ENCODE measurements at regions not wholly inside any gene's neighbourhood (a gene's known extent, or its start where the extent isn't known, plus 50 kb on each side); places are given as distances from the start of the nearest gene placed in this dataset.
"Not testable (repeated sequence)": the region's sequence is repeated elsewhere in the genome, so short reads cannot be mapped to it uniquely, and the experiment has no call there.

GRCh38 chr4:85018983-85019382 is 52.5 kb upstream of the WDFY3 start:
- no peak for DNase-seq (ENCODE audit: low read depth in 3 of 3, low spot score in 2 of 3)

DNA sequence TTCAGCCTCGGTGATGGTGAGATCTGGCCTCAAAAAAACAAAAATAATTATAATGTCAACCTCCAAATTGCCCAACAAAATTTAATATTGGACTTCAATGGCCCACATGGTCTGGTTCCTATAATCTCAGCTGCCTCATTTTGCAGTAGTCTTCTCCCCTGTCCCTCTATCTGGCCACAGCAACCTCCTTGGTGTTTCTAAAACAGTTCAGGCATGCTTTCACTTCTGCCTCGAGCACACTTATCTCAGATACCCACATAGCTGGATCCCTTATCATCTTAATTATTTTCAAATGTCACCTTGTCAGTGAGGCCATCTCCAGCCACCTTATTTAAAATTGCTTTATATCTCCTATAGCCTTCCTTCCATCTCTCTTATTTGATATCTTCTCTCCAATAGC is 52.9 kb upstream of the WDFY3 start:
- no peak for DNase-seq (ENCODE audit: low read depth in 3 of 3, low spot score in 2 of 3)

DNA sequence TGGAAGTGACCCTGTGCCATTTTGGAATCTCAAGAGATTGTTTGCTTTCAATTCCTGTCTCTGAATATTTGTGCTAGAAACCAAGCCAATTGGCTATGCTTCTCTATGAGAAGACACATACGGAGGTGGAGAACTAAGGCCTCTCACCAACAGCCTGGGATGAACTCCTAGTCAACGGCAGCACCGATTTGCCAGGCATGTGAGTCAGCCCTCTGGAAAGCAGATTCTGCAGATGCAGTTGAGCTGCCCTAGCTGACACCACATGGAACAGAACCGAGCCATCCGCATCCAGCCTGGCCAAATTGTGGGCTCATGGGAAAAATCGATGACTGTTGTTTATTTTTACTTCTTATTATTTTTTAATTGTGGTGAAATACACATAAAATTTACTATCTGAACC is 58.2 kb upstream of the WDFY3 start:
- DNase-seq (ENCODE audit: low read depth in 3 of 3, low spot score in 2 of 3), result no peak

GRCh38 chr4:85028910-85029309 is 62.4 kb upstream of the WDFY3 start:
- DNase-seq (ENCODE audit: low read depth in 3 of 3, low spot score in 2 of 3), result no peak

DNA sequence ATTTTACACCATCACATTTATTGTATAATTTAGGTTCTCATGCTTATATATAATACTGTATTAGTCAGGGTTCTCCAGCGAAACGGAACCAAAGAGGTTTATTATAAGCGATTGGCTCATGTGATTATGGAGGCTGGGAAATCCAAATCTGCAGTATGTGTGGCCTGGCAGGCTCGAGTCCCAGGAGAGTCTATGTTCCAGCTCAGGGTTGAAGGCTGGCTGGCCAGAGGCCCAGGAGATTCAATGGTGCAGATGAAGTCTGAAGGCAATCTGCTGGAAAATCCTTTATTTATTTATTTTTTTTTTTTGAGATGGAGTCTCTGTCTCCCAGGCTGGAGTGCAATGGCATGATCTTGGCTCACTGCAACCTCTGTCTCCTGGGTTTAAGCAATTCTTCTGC is 63.0 kb upstream of the WDFY3 start:
- no peak for DNase-seq (ENCODE audit: low read depth in 3 of 3, low spot score in 2 of 3)

DNA sequence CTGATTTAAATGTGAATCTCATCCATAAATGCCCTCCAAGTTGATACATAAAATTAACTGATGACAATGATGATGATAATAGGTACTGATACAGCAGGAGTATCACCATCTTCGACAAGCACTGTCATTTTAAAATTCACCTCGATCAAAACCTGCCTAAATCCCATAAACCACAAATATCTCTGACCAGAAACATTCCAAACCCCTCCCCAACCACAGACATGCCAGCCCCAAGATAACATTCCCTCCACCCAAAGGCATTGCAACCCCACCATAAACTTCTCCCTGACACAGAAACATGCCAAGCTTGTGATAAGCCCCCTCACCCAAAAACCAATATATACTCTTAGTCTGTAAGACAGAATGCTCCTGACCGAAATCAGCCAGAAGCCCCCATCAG is 63.7 kb upstream of the WDFY3 start:
- no peak for DNase-seq (ENCODE audit: low read depth in 3 of 3, low spot score in 2 of 3)

- DNase-seq (ENCODE audit: low read depth in 3 of 3, low spot score in 2 of 3), result not testable (repeated sequence)
Observed at GRCh38 chr4:85033838-85034237, 67.3 kb upstream of the WDFY3 start.

- no peak for DNase-seq (ENCODE audit: low read depth in 3 of 3, low spot score in 2 of 3)
Observed at GRCh38 chr4:85039526-85039925, 73.0 kb upstream of the WDFY3 start.

GRCh38 chr4:85043812-85044496 is 77.5 kb upstream of the WDFY3 start:
- not testable (repeated sequence) for DNase-seq (ENCODE audit: low read depth in 3 of 3, low spot score in 2 of 3)

DNA sequence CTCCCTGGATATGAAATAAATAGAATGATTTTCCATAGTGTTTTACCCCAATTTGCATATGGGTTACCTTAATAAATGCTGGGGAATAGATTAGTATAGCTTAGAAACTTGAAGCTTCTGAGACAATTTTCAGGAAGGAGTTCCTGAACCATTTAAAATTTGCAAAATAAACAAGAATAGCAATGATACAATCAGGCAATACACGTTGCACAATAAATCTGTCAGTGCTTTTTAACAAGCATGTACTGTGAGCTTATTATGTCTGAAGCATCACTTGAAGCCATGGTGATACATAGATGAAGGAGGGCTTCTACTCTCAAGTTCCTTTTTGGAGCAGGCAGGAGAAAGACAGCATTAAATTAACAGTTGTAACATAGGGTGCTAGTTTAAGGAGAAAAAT is 84.2 kb upstream of the WDFY3 start:
- no peak for DNase-seq (ENCODE audit: low read depth in 3 of 3, low spot score in 2 of 3)

DNA sequence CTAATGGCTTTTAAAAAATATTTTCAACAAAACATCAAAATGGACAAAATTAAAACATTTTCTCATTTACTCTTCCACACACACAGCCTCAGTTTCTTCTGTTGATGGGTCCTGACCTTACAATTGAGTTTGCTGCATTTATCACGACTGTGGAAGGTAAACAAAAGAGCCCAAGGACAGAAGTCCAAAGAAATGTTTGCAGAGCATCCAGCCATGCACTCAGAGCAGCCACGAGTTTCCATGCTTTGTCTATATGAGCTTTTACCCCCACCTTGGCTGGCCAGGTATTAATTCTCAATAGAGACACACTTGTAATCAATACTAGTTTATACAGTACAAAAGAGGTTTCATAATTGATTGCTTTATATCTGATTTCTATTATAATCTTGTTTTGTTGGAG is 85.0 kb upstream of the WDFY3 start:
- DNase-seq (ENCODE audit: low read depth in 3 of 3, low spot score in 2 of 3), result no peak

DNA sequence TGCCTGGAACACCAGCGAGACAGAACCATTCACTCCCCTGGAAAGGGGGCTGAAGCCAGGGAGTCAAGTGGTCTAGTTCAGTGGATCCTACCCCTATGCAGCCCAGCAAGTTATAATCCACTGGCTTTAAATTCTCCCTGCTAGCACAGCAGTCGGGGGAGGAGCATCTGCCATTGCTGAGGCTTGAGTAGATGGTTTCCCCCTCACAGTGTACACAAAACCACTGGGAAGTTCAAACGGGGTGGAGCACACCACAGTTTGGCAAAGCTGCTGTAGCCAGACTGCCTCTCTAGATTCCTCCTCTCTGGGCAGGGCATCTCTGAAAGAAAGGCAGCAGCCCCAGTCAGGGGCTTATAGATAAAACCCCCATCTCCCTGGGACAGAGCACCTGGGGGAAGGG is 88.4 kb upstream of the WDFY3 start:
- DNase-seq (ENCODE audit: low read depth in 3 of 3, low spot score in 2 of 3), result not testable (repeated sequence)

DNA sequence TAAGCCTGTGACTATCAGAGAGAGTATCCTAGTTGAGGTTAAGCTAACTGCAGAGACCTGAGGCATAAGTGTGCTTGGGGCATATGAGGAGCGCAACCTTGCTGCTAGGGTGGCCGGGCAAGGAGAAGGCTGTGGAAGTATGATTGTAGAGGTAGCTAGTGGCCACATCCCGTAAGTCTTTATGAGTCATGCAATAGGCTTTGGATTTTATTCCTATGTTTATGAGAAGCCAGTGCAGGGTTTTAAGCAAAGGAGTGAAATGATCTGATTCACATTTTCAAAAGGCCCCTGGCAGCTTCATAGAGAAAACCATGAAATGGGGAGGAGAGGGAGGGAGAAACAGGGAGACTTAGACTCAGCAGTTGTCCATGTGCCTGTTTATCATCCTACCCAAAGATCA is 92.1 kb upstream of the WDFY3 start:
- no peak for DNase-seq (ENCODE audit: low read depth in 3 of 3, low spot score in 2 of 3)

DNA sequence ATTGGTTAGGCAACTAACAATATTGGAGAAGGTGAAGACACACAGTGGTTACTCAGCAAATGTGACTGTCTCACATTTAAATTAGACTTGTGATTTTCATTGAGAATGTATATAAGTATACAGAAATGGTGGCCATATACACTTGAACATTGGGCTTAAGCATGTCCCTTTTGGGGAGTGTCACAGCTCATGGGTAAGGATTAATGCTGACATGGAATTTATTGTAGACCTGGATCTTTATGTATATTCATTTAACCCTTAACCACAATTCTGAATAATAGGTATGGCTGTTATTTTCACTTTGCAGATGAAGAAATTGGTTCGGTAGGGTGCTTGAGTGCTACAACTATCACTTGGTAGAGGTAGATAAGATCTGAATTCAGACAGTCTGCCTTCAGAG is 95.5 kb upstream of the WDFY3 start:
- no peak for DNase-seq (ENCODE audit: low read depth in 3 of 3, low spot score in 2 of 3)

DNA sequence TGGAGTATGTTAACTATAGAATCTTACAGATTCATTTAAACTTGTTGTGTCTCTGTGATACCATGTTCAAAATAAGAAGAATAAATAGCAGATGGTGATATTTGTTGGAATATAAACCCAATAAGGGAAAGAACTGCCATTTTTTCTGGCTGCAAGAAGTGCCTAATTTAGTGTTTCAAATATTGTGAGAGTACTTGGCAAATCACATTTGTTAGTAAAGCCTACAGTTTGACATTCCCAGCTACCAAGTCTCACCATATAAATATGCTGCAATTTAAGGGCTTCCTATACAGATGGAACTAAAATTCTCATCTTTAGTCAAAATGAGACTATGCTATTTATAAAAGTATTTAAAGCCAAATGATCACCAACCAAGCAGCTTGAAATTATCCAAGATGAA is 96.0 kb upstream of the WDFY3 start:
- no peak for DNase-seq (ENCODE audit: low read depth in 3 of 3, low spot score in 2 of 3)

GRCh38 chr4:85067342-85067741 is 100.9 kb upstream of the WDFY3 start:
- DNase-seq (ENCODE audit: low read depth in 3 of 3, low spot score in 2 of 3), result no peak

GRCh38 chr4:85078016-85078415 is 111.5 kb upstream of the WDFY3 start:
- no peak for DNase-seq (ENCODE audit: low read depth in 3 of 3, low spot score in 2 of 3)

DNA sequence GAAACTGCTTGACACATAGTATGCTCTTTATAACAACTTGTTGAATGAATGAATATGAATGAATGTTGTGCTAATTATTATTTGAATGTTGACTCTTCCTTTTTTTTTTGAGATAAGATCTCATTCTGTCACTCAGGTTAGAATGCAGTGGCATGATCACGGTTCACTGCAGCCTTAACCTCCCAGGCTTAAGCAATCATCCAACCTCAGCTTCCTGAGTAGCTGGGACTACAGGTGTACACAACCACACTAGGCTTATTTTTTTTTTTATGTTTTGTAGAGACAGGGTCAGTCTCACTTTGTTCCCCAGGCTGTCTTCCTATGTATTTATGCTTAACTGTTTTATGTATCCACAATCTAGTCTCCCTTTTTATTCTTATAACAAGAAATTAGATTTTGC is 114.7 kb upstream of the WDFY3 start:
- no peak for DNase-seq (ENCODE audit: low read depth in 3 of 3, low spot score in 2 of 3)

- peak; percentile 25 to 54 (median 39) for DNase-seq (ENCODE audit: low read depth in 3 of 3, low spot score in 2 of 3)
Observed at GRCh38 chr4:85084371-85085094, 118.0 kb upstream of the WDFY3 start.

GRCh38 chr4:85086721-85087120 is 120.2 kb upstream of the WDFY3 start:
- no peak for DNase-seq (ENCODE audit: low read depth in 3 of 3, low spot score in 2 of 3)

GRCh38 chr4:85092536-85092935 is 126.0 kb upstream of the WDFY3 start:
- no peak for DNase-seq (ENCODE audit: low read depth in 3 of 3, low spot score in 2 of 3)

GRCh38 chr4:85092943-85093342 is 126.5 kb upstream of the WDFY3 start:
- DNase-seq (ENCODE audit: low read depth in 3 of 3, low spot score in 2 of 3), result no peak

DNA sequence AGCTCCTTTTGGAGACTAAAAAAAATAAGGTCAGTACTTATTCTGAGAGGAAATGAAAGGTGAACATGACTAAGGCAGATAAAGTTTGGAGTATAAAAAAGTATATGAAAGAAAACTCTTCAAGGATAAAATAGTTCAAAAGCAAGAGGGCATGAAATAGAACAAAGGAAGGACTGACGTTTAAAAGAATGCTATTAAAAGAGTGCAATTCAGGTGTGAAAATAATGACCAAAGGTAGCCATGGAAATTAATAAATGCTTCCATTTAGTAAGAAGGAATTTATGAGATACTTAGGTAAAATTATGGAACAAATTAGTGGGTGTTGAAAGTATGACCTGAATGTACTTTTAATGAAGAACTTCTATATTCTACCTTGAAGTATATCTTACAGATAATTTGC is 128.2 kb upstream of the WDFY3 start:
- DNase-seq (ENCODE audit: low read depth in 3 of 3, low spot score in 2 of 3), result no peak
